ENCODE measurements at regions not wholly inside any gene's neighbourhood (a gene's known extent, or its start where the extent isn't known, plus 50 kb on each side); places are given as distances from the start of the nearest gene placed in this dataset.

GRCh38 chr3:29203851-29204250, 77.0 kb upstream of the RBMS3 start:
- TF ChIP-seq, protein P1, sequence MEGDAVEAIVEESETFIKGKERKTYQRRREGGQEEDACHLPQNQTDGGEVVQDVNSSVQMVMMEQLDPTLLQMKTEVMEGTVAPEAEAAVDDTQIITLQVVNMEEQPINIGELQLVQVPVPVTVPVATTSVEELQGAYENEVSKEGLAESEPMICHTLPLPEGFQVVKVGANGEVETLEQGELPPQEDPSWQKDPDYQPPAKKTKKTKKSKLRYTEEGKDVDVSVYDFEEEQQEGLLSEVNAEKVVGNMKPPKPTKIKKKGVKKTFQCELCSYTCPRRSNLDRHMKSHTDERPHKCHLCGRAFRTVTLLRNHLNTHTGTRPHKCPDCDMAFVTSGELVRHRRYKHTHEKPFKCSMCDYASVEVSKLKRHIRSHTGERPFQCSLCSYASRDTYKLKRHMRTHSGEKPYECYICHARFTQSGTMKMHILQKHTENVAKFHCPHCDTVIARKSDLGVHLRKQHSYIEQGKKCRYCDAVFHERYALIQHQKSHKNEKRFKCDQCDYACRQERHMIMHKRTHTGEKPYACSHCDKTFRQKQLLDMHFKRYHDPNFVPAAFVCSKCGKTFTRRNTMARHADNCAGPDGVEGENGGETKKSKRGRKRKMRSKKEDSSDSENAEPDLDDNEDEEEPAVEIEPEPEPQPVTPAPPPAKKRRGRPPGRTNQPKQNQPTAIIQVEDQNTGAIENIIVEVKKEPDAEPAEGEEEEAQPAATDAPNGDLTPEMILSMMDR (conservative IDR thresholded peaks at IDR 0.05 in 1 of 2, IDR thresholded peaks at IDR 0.05 in 1 of 2; ENCODE audit: low read depth in 1 of 2, low read length in 2 of 2) = no peak
- no peak for TF ChIP-seq EZH2 (IDR thresholded peaks at IDR 0.05; ENCODE audit: low read length, missing control alignments)

Measured in fibroblast of lung (primary cell).